ENCODE measurements at regions not wholly inside any gene's neighbourhood (a gene's known extent, or its start where the extent isn't known, plus 50 kb on each side); places are given as distances from the start of the nearest gene placed in this dataset.

DNA sequence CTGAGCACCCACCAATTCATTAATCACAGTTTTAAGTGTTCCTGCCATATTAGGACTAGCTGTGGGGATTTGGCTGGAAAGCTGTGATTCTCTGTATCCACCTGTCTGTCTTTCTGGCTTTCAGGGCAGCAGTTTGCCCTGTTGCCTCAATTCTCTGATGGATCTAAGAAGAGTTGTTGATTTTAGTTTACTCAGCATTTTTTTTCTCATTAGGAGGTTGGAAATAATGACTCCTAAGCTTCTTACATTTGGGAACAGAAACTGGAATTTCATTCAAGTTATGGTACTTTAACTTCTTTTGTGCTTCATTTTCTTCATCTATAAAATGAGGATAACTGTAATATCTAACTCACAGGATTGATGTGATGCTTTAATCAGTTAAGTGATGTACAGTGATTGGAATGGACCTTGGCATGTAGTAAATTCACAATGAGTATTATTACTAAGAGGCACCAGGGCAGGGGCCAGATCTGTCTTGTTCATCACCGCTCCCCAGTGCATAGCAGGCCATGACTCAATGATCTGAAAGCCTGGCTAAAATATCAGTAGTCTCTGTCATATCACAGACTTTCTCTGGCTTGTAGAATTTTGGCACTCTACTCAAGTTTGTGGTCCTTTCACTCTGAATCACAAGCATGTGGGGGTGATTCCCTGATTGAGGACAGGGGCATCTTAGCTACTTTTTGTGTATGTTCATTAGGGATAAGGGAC lies 51.4 kb upstream of the GREM2 start:
- Histone ChIP-seq H3K27ac (no peak overlapping the region), H3K9me3 (no peaks in the 10 kb centered on the region), H3K27me3 (no peaks in the 10 kb centered on the region), H3K36me3 (no peaks in the 10 kb centered on the region), H3K4me1 (no peaks in the 10 kb centered on the region), H3K4me3 (no peak overlapping the region)
- no peak for DNase-seq (ENCODE audit: low spot score)
- TF ChIP-seq, protein P1, sequence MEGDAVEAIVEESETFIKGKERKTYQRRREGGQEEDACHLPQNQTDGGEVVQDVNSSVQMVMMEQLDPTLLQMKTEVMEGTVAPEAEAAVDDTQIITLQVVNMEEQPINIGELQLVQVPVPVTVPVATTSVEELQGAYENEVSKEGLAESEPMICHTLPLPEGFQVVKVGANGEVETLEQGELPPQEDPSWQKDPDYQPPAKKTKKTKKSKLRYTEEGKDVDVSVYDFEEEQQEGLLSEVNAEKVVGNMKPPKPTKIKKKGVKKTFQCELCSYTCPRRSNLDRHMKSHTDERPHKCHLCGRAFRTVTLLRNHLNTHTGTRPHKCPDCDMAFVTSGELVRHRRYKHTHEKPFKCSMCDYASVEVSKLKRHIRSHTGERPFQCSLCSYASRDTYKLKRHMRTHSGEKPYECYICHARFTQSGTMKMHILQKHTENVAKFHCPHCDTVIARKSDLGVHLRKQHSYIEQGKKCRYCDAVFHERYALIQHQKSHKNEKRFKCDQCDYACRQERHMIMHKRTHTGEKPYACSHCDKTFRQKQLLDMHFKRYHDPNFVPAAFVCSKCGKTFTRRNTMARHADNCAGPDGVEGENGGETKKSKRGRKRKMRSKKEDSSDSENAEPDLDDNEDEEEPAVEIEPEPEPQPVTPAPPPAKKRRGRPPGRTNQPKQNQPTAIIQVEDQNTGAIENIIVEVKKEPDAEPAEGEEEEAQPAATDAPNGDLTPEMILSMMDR (IDR thresholded peaks at IDR 0.05) = no peak

Data from right atrium auricular region (tissue), 2 donors.